ENCODE measurements at regions not wholly inside any gene's neighbourhood (a gene's known extent, or its start where the extent isn't known, plus 50 kb on each side); places are given as distances from the start of the nearest gene placed in this dataset.

DNA sequence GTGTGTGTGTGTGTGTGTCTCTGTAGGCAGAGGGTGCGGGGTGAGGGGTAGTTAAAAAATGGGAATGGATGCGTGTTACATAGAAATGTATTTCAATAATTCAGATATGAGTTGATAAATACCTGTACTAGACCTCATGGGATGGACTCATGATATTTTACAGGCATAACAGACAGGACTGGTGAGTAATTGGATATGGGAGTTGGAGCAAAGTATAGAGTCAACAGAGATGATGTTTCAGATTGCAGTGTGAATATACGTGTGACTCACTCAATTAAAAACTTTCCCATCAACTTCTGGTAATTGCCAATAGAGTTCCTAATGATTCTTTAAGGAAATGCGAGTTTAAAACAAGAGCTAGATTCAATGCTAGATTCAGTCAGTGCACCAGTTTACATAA is 711.9 kb downstream of the C12orf50 start:
- no peak for DNase-seq

DNA sequence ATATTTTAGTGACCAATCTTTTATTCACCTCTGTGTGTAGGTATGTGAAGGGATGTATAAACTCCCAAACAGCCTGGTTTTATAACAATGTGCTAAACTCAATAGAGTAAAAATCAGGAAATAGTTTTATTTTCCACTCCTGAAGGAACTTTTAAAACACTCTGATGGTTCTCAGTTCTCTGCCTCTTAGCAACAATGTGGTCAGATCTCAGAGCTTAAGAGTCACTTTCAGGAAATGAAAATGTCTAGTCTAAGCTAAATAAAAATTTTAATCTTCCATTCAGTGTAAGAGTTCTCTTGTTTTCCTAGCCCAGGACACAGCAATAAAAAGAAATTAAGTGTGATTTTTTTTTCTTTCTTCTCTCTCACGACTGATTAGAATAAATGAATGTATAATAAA is 718.0 kb downstream of the C12orf50 start:
- no peak for DNase-seq

DNA sequence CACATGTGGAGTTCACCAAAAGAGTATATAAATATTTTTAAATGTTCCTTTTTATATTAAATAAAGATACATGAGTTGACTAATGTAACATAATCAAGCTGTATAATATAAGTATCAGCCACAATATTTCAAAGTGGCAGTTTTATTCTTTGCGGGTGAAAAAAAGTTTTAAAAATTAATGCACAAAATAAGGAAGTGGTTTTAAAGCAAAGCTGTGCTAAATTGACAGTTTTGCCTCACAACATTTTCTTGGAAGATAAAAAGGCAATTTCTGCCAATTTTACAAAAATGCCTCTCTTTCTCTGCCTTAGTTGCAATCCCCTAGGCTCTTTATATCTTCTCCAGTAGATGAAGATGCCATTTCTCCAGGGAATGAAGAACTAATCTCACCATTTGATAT is 719.1 kb downstream of the C12orf50 start:
- DNase-seq, result no peak

- no peak for DNase-seq
These were observed 723.7 kb downstream of the C12orf50 start for GRCh38 chr12:87305481-87305880.

DNA sequence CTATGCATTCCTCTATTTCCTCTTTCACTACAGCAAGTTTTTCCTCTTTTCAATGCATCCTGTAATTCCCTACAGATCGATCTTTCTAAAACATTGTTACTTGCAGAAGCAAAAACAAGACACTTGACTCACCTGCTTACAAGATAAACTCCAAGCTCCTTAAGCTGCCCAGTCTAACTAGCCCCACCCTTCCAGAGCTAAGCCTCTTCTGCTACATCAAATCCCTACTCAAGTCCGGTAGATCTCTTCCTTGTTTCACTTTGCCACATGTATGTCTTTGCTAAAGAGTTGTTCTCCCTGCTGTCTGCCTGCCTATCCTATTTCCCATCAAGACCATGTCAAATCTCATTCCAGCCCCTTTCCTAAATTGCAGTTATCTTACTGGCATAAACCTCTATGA is 724.8 kb downstream of the C12orf50 start:
- no peak for DNase-seq

DNA sequence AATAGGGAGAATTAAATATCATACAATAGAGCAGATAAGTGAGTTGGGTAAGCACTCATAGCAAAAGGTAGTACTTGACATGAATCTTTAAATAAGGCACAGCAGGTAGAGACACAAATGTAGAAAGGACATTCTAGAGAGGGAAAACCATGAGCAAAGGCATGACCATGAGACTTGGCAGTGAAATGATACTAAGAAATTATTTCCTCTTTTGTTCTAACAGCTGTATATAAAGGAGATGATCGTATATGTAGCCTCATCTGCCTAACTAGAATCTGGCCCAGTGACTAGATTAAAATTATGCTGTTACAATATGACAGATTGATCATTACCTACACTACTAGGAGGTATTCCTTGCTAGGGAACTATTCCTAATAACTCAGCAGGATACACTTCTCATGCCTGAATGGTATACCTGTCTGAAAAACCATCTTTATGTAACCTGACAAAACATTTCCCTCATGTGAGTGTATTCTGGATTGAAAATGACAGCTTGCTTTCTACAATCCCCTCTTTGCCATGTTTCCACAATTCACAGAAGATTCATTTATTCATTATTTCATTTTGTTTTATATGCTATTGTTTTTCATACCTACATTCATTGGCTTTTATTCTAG is 725.7 kb downstream of the C12orf50 start:
- DNase-seq, result no peak

DNA sequence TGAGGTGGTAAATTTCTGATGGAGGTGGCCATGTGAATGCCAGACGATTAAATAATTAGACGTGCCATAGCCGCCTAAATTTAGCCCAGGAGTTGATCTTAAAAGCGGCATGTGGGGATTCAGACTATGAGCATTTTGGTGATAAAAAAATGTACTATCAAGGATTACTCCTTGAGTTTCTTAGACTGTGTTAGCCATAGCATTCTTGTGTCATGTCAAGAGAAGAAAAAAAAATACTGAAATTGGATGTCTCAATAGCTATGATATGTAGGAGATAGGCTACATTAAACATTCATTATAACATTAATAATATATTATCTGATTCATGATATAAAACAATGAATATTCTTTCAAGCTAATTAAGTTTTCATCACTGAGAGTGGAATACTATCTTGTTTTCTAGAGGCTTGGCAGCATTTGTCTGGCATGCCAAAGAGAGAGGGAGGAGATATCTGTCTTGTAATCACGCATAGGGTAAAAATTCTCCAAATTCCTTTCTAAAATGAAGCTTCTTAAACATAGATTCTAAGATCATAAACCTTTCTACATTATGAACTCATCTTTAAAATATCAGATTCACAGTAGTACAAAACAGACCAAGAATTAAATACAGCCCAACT is 727.0 kb downstream of the C12orf50 start:
- no peak for DNase-seq

DNA sequence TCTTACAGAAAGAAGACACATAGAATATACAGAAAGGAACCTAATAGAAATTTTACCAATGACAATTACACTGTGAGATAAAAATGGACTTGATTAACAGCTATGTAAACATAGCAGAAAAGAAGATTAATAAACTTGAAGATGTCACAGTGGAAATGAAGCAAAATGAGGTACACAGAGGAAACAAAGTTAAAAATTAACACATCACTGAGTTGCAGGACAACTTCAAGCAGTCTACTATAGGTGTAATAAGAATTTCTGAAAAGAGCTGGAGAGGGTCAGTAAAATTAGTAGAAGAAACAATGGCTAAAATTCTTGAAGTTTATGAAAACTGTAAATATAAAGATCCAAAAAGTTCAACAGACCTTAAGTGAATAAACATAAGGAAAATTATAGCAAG is 738.7 kb downstream of the C12orf50 start:
- no peak for DNase-seq

DNA sequence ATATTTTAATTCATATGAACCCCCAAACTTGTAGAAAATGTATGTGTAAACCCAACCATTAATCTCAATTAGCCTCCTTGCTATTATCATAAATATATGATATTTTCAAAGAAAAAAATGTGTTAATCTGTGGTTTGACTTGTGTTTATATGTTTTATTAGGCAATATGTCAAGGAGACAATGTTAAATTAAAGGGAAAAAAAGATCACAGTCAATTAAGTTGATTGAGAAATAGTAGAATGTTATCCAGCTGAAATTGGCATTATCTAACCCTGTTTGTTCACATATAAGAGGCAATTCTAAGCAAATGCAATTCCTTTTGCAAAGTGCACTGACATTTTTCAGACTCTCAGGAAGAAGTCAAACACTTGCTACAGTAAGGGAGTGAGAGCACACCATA is 745.3 kb downstream of the C12orf50 start:
- DNase-seq, result no peak

GRCh38 chr12:87283111-87283510 is 746.1 kb downstream of the C12orf50 start:
- no peak for DNase-seq

GRCh38 chr12:87280893-87281292 is 748.3 kb downstream of the C12orf50 start:
- no peak for DNase-seq

DNA sequence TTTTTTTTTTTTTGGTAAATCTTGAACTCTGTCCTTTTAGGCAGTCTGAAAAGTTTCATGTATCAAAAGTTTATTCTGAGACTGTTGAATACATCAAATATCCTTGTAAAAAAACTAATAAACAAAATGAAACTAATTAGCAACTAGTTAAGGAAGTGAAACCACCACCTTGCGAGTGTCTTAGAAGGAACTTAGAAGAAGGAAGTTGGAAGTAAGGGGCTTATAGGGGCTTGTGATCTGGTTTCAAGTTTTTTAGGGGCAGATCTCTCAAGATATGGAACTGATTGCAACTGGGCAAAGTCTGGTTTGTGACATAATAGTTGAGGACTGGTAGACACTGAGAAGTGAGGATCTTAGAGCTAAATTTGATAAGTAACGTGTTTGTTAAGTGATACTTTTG is 748.8 kb downstream of the C12orf50 start:
- no peak for DNase-seq

- peak; percentile 11 for DNase-seq
These were observed 754.5 kb downstream of the C12orf50 start for GRCh38 chr12:87274594-87275245.

GRCh38 chr12:87272851-87273250 is 756.4 kb downstream of the C12orf50 start:
- no peak for DNase-seq

GRCh38 chr12:87270919-87271318 is 758.3 kb downstream of the C12orf50 start:
- DNase-seq, result no peak

DNA sequence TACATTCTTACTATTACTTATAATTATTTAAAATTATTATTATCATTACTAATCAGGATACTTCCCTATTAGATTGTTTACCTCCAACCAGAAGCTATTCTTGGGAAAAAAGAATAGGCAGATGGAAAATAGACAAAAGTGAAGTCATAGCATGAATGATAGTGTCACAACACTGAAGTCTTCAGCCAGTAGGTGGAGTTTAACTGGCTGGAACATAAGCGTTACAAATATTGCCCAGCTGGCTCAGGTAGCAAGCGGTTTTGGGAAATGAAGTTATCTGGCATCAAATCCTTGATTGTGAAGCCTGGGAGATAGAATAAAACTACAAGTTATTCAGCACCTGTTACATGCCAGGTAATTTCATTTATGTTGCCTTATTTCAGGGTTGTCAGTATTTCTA is 762.9 kb downstream of the C12orf50 start:
- no peak for DNase-seq

- no peak for DNase-seq
These were observed 769.8 kb downstream of the C12orf50 start for GRCh38 chr12:87259391-87259790.

DNA sequence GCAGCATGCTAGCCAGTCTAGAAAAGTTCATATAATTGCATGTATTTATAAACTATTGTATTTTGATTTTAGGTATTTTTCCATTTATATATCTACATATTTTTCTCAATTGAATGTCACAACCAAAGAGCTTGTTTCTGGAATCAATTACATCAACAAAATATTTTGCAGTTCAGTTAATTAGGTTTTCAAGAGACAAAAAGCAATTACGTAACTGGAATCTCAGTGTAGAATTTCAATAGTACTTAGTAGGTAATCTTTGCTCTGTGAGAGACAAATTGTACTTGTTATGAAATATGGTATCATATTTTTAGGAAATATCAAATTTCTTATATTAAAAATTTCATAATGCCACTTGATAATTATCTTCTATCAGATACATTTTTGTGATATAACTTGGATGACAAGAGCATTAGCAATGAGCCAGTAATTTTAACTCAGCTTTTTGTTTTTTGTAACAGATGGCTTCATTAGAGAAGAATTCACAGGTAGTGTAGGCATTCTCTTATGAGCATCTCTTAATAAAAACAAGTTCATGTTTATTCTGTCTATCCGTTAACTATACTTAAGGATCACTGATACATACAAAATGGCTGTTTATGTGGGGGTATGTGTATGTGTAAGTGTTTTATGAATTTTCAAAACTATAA is 774.7 kb downstream of the C12orf50 start:
- DNase-seq, result no peak

DNA sequence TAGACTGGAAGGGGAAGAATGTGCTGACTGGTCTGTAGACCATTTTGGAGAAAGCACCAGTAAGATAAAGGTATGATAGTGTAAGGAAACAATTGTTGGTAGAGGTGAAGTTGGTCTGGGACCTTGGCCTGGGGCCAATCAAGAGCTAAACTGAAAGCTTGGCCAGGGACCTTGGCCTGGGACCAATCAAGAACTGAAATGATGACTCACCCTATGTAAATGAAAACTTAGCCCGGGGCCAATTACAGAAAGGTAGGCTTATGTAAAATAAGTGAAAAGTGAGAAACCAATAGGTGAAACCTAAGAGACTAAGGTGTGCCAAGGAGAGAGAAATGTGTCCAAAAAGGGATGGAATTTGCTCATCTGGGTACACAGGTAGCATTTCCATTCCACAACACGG is 776.0 kb downstream of the C12orf50 start:
- DNase-seq, result no peak

GRCh38 chr12:87246726-87247125 is 782.5 kb downstream of the C12orf50 start:
- DNase-seq, result no peak

DNA sequence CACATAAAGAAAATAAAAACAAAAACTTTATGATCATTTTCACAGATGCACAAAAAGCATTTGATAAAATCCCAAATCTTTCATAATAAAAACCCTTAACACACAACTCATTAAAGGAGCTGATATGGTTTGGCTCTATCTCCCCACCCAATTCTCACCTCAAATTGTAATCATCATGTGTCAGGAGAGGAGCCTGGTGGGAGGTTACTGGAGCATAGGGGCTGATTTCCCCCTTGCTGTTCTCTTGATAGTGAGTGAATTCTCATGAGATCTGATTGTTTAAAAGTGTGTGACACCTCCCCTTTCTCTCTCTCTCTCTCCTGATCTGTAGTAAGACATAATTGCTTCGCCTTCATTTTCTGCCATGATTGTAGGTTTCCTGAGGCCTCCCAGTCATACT is 790.7 kb downstream of the C12orf50 start:
- no peak for DNase-seq

DNA sequence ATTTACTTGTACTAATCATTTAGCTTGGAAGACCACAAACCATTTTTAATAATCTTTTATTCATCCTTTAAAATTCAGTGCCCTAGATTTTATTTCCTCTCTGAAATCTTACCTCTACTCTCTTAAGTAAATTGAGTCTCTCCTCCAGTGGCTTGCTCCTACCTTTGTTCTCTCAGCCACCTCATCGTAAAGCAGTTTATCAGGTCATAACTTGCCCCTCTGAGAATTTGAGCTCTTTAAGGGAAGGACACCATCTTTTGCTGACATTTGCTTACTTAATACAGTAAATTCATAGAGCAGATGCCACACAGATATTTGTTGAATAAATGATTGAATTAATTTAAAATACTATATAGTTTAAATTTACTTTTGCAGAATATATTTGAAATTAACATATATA is 794.3 kb downstream of the C12orf50 start:
- DNase-seq, result no peak

DNA sequence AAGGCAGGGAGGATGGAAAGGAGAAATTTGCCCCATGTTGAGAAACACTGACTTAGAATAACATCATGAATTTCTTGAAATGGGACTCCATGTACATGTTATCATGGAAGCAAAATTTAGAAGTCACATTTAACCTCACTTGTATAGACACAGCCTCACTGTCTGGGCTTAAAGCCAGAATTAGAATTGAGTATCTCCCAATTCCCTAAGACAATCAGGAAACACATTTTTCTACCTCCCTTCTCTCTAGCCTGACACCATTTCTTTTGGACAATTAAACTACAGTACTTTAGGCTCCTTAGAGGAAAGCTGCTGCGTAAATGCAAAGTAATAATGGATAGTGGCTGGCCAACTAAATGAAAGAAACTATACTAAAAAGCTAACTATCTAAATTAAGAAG is 795.5 kb downstream of the C12orf50 start:
- no peak for DNase-seq

DNA sequence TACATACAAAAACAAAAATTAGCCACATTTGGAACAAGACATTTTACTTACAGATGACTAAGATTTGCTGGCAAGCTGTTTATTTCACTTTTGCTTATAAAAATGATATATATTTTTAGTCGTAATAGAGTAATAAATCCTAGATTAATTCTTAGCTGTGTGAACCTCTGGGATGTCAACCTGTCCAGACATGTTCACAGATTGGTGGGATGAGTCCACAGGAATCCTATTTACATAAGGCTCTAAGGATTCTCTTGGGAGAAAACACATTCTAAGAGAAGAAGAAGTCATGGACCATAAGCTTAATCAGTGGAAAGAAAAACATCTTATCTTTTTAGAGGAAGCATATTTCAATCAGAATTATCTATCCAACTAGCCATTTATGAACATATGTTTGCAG is 797.4 kb downstream of the C12orf50 start:
- no peak for DNase-seq
